ENCODE measurements at regions not wholly inside any gene's neighbourhood (a gene's known extent, or its start where the extent isn't known, plus 50 kb on each side); places are given as distances from the start of the nearest gene placed in this dataset.

- no peak overlapping the region for H3K23ac ChIP-seq (ENCODE audit: insufficient read length)
- no peak overlapping the region for H4K91ac ChIP-seq (replicated peaks; ENCODE audit: insufficient read length, low read length)
- H3K27me3 ChIP-seq (replicated peaks in 1 of 4; ENCODE audit: control insufficient read depth in 3 of 4, extremely low read depth in 1 of 4, insufficient read depth in 3 of 4, low read length in 3 of 4): no peaks in the 10 kb centered on the region
- DNase-seq (ENCODE audit: low read depth in 1 of 2, low spot score in 2 of 2) (no peak), FAIRE-seq (no peak)
- 93% methylated on average over 4 of the region's 4 CpGs; no CpG with 5 or more reads in 1 of the 2 experiments for WGBS, 2 experiments (ENCODE audit: extremely low coverage in 1 of 2, insufficient coverage in 1 of 2, insufficient read length in 1 of 2, insufficient replicate concordance in 2 of 2, low coverage in 1 of 2, low lambda C conversion rate in 2 of 2, missing lambda C conversion rate in 1 of 2)
- H3K4me2 ChIP-seq (ENCODE audit: insufficient read depth in 1 of 2, low read depth in 2 of 2, low read length in 2 of 2): no peak overlapping the region
- TF ChIP-seq POLR2A (IDR thresholded peaks at IDR 0.05; ENCODE audit: control extremely low read depth in 1 of 2, low read depth in 2 of 2, low read length in 2 of 2): no peak
- H2BK120ac ChIP-seq (replicated peaks; ENCODE audit: low read depth, low read length): no peak overlapping the region
- no peaks in the 10 kb centered on the region for H3K23me2 ChIP-seq (ENCODE audit: low read depth, low read length)
- ChIA-PET CTCF (ENCODE audit: partially characterized antibody) (no interaction called here), POLR2A (ENCODE audit: partially characterized antibody) (no interaction called here)
- no peak overlapping the region for H3K4me3 ChIP-seq (ENCODE audit: extremely low read depth in 1 of 4, insufficient read depth in 2 of 4, low read depth in 3 of 4, low read length in 4 of 4)
- H3K4me1 ChIP-seq (replicated peaks in 1 of 4; ENCODE audit: control insufficient read depth in 3 of 4, insufficient read depth in 4 of 4, low read length in 3 of 4): no peaks in the 10 kb centered on the region
- no peak overlapping the region for H3K9ac ChIP-seq (replicated peaks in 1 of 4; ENCODE audit: extremely low read depth in 1 of 4, low read depth in 3 of 4, low read length in 3 of 4)
- H2BK15ac ChIP-seq (ENCODE audit: low read length): no peak overlapping the region
- no peak overlapping the region for H3K14ac ChIP-seq (ENCODE audit: insufficient read length)
- no peak overlapping the region for H2AK5ac ChIP-seq (ENCODE audit: low read depth, low read length)
- no peak overlapping the region for H2BK12ac ChIP-seq (ENCODE audit: low read depth, low read length)
- H3K18ac ChIP-seq (ENCODE audit: extremely low read depth, low read length): no peak overlapping the region
- no peak overlapping the region for H2BK5ac ChIP-seq (ENCODE audit: low read depth, low read length)
- H3K4ac ChIP-seq (replicated peaks; ENCODE audit: insufficient read length, low read depth, low read length): no peak overlapping the region
- H3K79me2 ChIP-seq (ENCODE audit: control insufficient read depth in 1 of 2, insufficient read depth in 2 of 2, low read length in 2 of 2): no peaks in the 10 kb centered on the region
- no peak overlapping the region for H3K56ac ChIP-seq (replicated peaks; ENCODE audit: insufficient read length, low read depth, low read length)
- H3K36me3 ChIP-seq (ENCODE audit: control insufficient read depth in 2 of 4, insufficient read depth in 4 of 4, low read length in 3 of 4): no peaks in the 10 kb centered on the region; a peak in 1 of 8 replicates
- no peak overlapping the region for H4K5ac ChIP-seq (ENCODE audit: insufficient read length, low read depth, low read length)
- no peak overlapping the region for H3K27ac ChIP-seq (ENCODE audit: low read depth, low read length)
- H2BK20ac ChIP-seq (ENCODE audit: low read length): no peak overlapping the region
- H4K20me1 ChIP-seq (replicated peaks in 1 of 2; ENCODE audit: control insufficient read depth in 1 of 2, insufficient read depth in 2 of 2, low read length in 2 of 2): no peaks in the 10 kb centered on the region
- H3K79me1 ChIP-seq (ENCODE audit: low read depth, low read length): no peaks in the 10 kb centered on the region
- no peak overlapping the region for H4K8ac ChIP-seq (ENCODE audit: extremely low read depth, insufficient read depth, low read length)
- no peak overlapping the region for H2AFZ ChIP-seq (ENCODE audit: low read length)
- H3K9me3 ChIP-seq (ENCODE audit: insufficient read depth in 2 of 2, low read depth in 1 of 2, low read length in 1 of 2): peaks cover 0 to 3% of the 10 kb centered on the region in 2 experiments; a peak in 2 of 4 replicates
These were observed 103.6 kb downstream of the HPGD start for GRCh38 chr4:174418640-174419212.
